H1 (cell line): ENCODE measurements at regions not wholly inside any gene's neighbourhood (a gene's known extent, or its start where the extent isn't known, plus 50 kb on each side); places are given as distances from the start of the nearest gene placed in this dataset.

Experiments used
- ATF3 ChIP-seq: IDR thresholded peaks from 2 replicates; pipeline ENCODE4 v1.6.1; 2011; ENCODE audit warnings: low read depth, mild to moderate bottlenecking, low read length; ENCODE audit not compliant: insufficient read depth
- FOSL1 ChIP-seq: IDR thresholded peaks from 2 replicates; pipeline ENCODE4 v1.6.1; 2011; ENCODE audit warnings: mild to moderate bottlenecking, low read depth, low read length, moderate library complexity; ENCODE audit not compliant: insufficient read depth
- KDM1A ChIP-seq: fragments of 200-600, 300-600 bp; sonication (generic); IDR thresholded peaks from 2 replicates; pipeline ENCODE4 v1.7.1; 2016; ENCODE audit warnings: mild to moderate bottlenecking, low read length, borderline replicate concordance
- SIX5 ChIP-seq: IDR thresholded peaks from 2 replicates; pipeline ENCODE4 v1.6.1; 2011; ENCODE audit warnings: mild to moderate bottlenecking, low read depth, low read length
- SP1 ChIP-seq: IDR thresholded peaks from 2 replicates; pipeline ENCODE4 v1.6.1; 2011; ENCODE audit warnings: low read depth, low read length

GRCh38 chr16:55968221-55968620 lies 93.0 kb upstream of the CES5A start (continued):
- no peak for TF ChIP-seq SIX5
- no peak for TF ChIP-seq FOSL1
- no peak for TF ChIP-seq ATF3
- TF ChIP-seq KDM1A = no peak
- no peak for TF ChIP-seq SP1
